Rectal smooth muscle tissue (tissue), 1 donor: ENCODE measurements at regions not wholly inside any gene's neighbourhood (a gene's known extent, or its start where the extent isn't known, plus 50 kb on each side); places are given as distances from the start of the nearest gene placed in this dataset.

Experiments used
- H3K27ac ChIP-seq: one replicate; pipeline ENCODE4 v1.7.0; 2013; ENCODE audit warnings: low read depth, low read length, inconsistent platforms
- H3K27me3 ChIP-seq: one replicate; pipeline ENCODE4 v1.7.0; 2013; ENCODE audit warnings: low read length; ENCODE audit not compliant: control insufficient read depth, insufficient read depth
- H3K36me3 ChIP-seq: one replicate; pipeline ENCODE4 v1.7.0; 2013; ENCODE audit warnings: low read length; ENCODE audit not compliant: control insufficient read depth, insufficient read depth
- H3K4me1 ChIP-seq: one replicate; pipeline ENCODE4 v1.7.0; 2013; ENCODE audit warnings: low read length; ENCODE audit not compliant: control insufficient read depth, insufficient read depth
- H3K4me3 ChIP-seq: one replicate; pipeline ENCODE4 v1.7.0; 2013; ENCODE audit warnings: low read length
- H3K9ac ChIP-seq: one replicate; pipeline ENCODE4 v1.7.0; 2013; ENCODE audit warnings: low read length

DNA sequence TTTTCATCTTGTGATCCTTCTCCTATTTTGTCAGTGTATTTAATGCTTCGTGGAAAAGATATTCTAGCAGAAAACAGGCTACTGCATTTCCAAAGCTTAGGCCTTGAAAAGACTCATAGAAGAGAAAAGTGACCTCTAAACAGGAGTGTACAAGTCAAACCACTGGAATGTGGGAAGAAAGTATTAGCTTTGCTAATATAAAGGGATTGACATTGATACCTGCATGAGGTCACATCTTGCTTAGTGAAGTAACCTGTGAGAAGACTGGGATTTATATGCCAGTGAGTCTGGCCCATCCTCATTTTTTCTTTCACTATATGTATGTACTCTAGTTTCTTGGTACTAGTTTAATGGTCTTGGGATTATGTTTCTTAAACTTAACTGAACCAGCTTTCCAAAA lies 132.9 kb upstream of the TMC3 start:
- Histone ChIP-seq H3K27ac (no peak overlapping the region), H3K27me3 (no peaks in the 10 kb centered on the region), H3K36me3 (no peaks in the 10 kb centered on the region)

GRCh38 chr15:81506071-81506470 lies 132.1 kb upstream of the TMC3 start:
- no peak overlapping the region for H3K9ac ChIP-seq
- H3K27ac ChIP-seq: no peak overlapping the region
- H3K27me3 ChIP-seq: no peaks in the 10 kb centered on the region
- H3K4me3 ChIP-seq: no peak overlapping the region
- no peaks in the 10 kb centered on the region for H3K4me1 ChIP-seq
- H3K36me3 ChIP-seq: no peaks in the 10 kb centered on the region

More for the DNA sequence above, 132.9 kb upstream of the TMC3 start:
- no peak overlapping the region for H3K4me3 ChIP-seq
- H3K9ac ChIP-seq: no peak overlapping the region
- H3K4me1 ChIP-seq: no peaks in the 10 kb centered on the region

GRCh38 chr15:81504170-81504905 lies 130.3 kb upstream of the TMC3 start:
- Histone ChIP-seq H3K4me3 (no peak overlapping the region), H3K27me3 (no peaks in the 10 kb centered on the region), H3K9ac (no peak overlapping the region), H3K4me1 (no peaks in the 10 kb centered on the region), H3K27ac (no peak overlapping the region), H3K36me3 (no peaks in the 10 kb centered on the region)

GRCh38 chr15:81502439-81502838 lies 128.4 kb upstream of the TMC3 start:
- Histone ChIP-seq H3K36me3 (no peaks in the 10 kb centered on the region), H3K27me3 (no peaks in the 10 kb centered on the region), H3K9ac (no peak overlapping the region), H3K27ac (no peak overlapping the region), H3K4me1 (no peaks in the 10 kb centered on the region), H3K4me3 (no peak overlapping the region)

DNA sequence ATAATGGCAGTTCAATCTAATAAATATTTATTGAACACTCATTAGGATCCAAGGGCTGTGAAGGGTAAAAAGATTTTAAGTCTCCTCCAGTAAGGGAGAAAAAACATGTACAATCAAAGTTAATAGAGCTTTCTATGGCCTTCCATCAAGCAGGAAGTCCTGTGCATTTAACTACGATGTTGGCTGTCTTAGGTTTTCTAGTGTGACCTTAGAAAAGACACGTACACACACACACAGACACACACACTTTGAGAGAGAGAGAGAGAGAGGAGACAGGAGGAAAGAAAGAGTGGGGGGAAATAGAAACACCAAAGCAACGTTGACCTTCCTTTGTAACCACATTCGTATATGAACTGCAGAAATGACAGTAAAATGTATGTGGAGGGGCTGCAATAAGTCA lies 126.1 kb upstream of the TMC3 start:
- H3K36me3 ChIP-seq: no peaks in the 10 kb centered on the region
- H3K4me1 ChIP-seq: no peaks in the 10 kb centered on the region
- H3K27ac ChIP-seq: no peak overlapping the region
- no peaks in the 10 kb centered on the region for H3K27me3 ChIP-seq
- no peak overlapping the region for H3K9ac ChIP-seq
- no peak overlapping the region for H3K4me3 ChIP-seq

- Histone ChIP-seq H3K27ac (no peak overlapping the region), H3K36me3 (no peaks in the 10 kb centered on the region), H3K4me1 (no peaks in the 10 kb centered on the region), H3K27me3 (no peaks in the 10 kb centered on the region), H3K9ac (no peak overlapping the region), H3K4me3 (no peak overlapping the region)
These were observed 124.3 kb upstream of the TMC3 start for GRCh38 chr15:81498294-81498693.

DNA sequence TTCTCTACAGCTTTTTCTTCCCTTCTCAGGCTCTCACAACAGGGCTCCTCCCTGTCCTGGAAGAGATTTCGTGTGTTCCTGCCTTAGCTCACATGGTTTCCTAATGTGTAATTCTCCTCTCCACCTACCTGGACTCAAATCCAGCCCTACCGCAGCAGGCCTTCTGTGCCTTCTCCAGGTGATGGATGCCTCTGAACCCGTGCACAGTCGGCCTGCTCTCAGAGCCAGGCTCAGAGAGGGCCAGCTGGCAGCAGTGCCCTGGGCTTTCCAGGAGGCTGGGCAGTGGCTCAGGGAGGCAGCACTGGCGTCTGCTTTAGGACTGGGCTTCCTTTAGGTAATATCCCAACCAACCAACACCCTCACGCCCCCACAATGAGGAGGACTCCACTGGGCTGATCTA lies 123.2 kb upstream of the TMC3 start:
- no peak overlapping the region for H3K4me3 ChIP-seq
- no peak overlapping the region for H3K9ac ChIP-seq
- H3K27me3 ChIP-seq: no peaks in the 10 kb centered on the region
- H3K36me3 ChIP-seq: no peaks in the 10 kb centered on the region
- no peaks in the 10 kb centered on the region for H3K4me1 ChIP-seq
- H3K27ac ChIP-seq: no peak overlapping the region

GRCh38 chr15:81495780-81496467 lies 121.9 kb upstream of the TMC3 start:
- no peaks in the 10 kb centered on the region for H3K4me1 ChIP-seq
- H3K36me3 ChIP-seq: no peaks in the 10 kb centered on the region
- no peak overlapping the region for H3K9ac ChIP-seq
- H3K27me3 ChIP-seq: no peaks in the 10 kb centered on the region
- H3K27ac ChIP-seq: no peak overlapping the region
- no peak overlapping the region for H3K4me3 ChIP-seq

- Histone ChIP-seq H3K4me3 (no peak overlapping the region), H3K36me3 (no peaks in the 10 kb centered on the region), H3K9ac (no peak overlapping the region), H3K27me3 (no peaks in the 10 kb centered on the region), H3K4me1 (no peaks in the 10 kb centered on the region), H3K27ac (no peak overlapping the region)
These were observed 119.1 kb upstream of the TMC3 start for GRCh38 chr15:81492969-81493645.

GRCh38 chr15:81492331-81492968 lies 118.4 kb upstream of the TMC3 start:
- Histone ChIP-seq H3K36me3 (no peaks in the 10 kb centered on the region), H3K9ac (no peak overlapping the region), H3K27me3 (no peaks in the 10 kb centered on the region), H3K27ac (no peak overlapping the region), H3K4me1 (no peaks in the 10 kb centered on the region), H3K4me3 (no peak overlapping the region)

DNA sequence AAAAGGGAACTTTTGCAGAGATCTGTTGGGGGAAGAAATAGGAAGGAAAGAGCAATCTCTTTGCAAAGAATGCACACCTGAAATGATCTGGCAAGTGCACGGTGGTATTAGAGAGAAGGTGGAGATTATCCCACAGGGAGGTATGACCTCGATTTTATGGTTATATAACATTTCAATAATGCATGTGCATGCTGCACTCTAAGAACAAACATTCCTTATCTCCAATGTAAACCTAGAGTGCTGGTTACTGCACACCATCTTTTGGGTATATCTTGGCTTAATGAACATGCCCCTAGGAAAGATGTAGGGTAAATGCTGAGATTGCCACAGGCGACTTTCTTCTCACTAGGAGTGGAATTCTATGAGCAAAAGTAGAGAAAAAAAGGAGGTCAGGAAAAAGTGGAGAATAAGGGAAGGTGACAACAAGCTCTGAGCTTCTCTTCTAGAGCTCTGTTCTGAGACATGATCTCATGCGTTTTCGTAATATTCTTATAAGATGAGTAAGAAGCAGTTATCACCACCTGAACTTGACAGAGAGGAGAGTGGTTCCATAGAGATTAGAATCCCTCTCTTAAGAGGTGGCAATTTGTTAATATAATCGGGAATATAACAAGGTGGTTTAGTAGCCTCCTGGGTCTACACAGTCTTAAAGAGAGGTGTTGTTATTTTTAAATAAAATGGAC lies 117.5 kb upstream of the TMC3 start:
- no peaks in the 10 kb centered on the region for H3K4me1 ChIP-seq
- no peaks in the 10 kb centered on the region for H3K36me3 ChIP-seq

GRCh38 chr15:81485806-81486205 lies 111.8 kb upstream of the TMC3 start:
- Histone ChIP-seq H3K27ac (no peak overlapping the region), H3K36me3 (no peaks in the 10 kb centered on the region), H3K4me3 (no peak overlapping the region), H3K4me1 (no peaks in the 10 kb centered on the region), H3K9ac (no peak overlapping the region), H3K27me3 (no peaks in the 10 kb centered on the region)

More for the DNA sequence above, 117.5 kb upstream of the TMC3 start:
- Histone ChIP-seq H3K27ac (no peak overlapping the region), H3K9ac (no peak overlapping the region), H3K4me3 (no peak overlapping the region), H3K27me3 (no peaks in the 10 kb centered on the region)
